BJ (cell line): ENCODE measurements at regions not wholly inside any gene's neighbourhood (a gene's known extent, or its start where the extent isn't known, plus 50 kb on each side); places are given as distances from the start of the nearest gene placed in this dataset.

Experiments used
- CTCF ChIA-PET: fragments of 350-600 bp; formaldehyde crosslinking; extraction: SDS; loops from one replicate; lab custom pipeline; 2021; ENCODE audit warnings: antibody characterized with exemption, inconsistent platforms; lab: Yijun Ruan, JAX
- POLR2A ChIA-PET: fragments of 300-600 bp; sonication (Branson Sonifier 250); formaldehyde crosslinking; extraction: SDS; loops from one replicate; lab custom pipeline; 2021; ENCODE audit warnings: antibody characterized with exemption; lab: Charles Lee
- DNase-seq: peaks from one replicate; pipeline ENCODE4 v3.0.0-alpha.2; 2011; ENCODE audit warnings: low read depth
- H3K27me3 ChIP-seq: 2 replicates; pipeline ENCODE4 v1.6.0; 2011; ENCODE audit warnings: low read length; ENCODE audit not compliant: control insufficient read depth, insufficient read depth
- H3K36me3 ChIP-seq: 2 replicates; pipeline ENCODE4 v1.5.1; 2011; ENCODE audit warnings: low read length; ENCODE audit not compliant: control insufficient read depth, insufficient read depth
- H3K4me3 ChIP-seq: 2 replicates; pipeline ENCODE4 v1.5.1; 2011; ENCODE audit warnings: low read depth, mild to moderate bottlenecking, control low read depth, low read length
- CTCF ChIP-seq: IDR thresholded peaks from 2 replicates; pipeline ENCODE4 v1.5.1; 2011; ENCODE audit warnings: low read depth, mild to moderate bottlenecking, control low read depth, inconsistent platforms, low read length, moderate library complexity; ENCODE audit not compliant: insufficient read depth

DNA sequence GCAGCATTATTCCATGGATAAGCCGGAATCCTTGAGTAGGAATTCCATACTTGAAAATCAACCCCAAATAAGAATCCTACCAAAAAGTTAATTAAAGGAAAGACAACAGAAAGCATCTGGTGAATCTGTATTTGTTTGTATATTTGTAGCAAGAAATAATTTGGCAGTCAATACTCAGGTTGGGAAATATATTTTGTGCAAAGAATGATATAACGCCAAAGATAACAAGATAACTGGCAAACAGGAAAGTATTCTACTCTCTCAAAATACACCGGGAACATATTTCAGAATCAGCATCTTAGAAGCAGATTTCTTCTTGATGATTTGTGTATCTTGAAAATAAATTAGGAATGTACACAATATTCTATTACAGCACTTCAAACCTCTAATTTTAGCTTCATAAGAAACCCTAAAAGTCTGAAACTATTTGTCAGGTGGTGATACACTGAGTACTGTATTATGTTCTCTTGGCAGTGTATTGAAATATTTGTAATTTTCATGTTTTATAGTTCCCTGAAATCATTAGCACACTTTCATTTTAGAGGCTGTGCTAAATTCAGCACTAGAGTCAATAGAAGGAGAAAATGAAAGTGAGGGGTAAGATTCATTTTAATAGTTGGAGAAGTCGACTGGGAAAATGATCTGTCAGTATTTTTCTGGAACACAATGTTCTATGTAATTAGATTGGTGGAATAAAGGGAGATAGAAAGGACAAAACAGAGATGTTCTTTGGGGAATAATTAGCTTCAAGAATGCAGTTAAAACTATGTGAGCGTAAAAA lies 879.7 kb upstream of the GJE1 start:
- no peak for DNase-seq
- POLR2A ChIA-PET, result no interaction called here

DNA sequence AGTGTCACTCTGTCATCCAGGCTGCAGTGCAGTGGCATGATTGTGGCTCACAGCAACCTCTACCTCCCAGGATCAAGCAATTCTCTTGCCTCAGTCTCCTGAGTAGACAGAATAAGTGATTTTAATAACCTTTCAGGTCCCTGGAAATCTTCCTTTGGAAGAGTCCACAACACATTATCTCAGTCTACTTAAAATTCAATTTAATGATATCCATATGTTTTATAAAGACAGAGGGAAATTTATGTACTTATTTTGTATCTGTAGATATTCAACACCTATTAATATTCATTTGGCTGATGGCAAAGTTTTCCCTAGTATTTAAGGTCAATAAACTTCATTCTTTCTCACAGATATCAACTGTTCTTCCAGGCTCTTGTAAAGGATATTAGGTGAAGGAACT lies 881.4 kb upstream of the GJE1 start:
- H3K4me3 ChIP-seq, result no peak overlapping the region
- DNase-seq, result no peak
- POLR2A ChIA-PET, result no interaction called here
- TF ChIP-seq CTCF, result no peak
- CTCF ChIA-PET, result no interaction called here
- H3K27me3 ChIP-seq, result no peaks in the 10 kb centered on the region
- no peaks in the 10 kb centered on the region for H3K36me3 ChIP-seq

More for the DNA sequence above, 879.7 kb upstream of the GJE1 start:
- CTCF ChIA-PET, result no interaction called here
- Histone ChIP-seq H3K27me3 (no peaks in the 10 kb centered on the region), H3K36me3 (no peaks in the 10 kb centered on the region), H3K4me3 (no peak overlapping the region)
- no peak for TF ChIP-seq CTCF

DNA sequence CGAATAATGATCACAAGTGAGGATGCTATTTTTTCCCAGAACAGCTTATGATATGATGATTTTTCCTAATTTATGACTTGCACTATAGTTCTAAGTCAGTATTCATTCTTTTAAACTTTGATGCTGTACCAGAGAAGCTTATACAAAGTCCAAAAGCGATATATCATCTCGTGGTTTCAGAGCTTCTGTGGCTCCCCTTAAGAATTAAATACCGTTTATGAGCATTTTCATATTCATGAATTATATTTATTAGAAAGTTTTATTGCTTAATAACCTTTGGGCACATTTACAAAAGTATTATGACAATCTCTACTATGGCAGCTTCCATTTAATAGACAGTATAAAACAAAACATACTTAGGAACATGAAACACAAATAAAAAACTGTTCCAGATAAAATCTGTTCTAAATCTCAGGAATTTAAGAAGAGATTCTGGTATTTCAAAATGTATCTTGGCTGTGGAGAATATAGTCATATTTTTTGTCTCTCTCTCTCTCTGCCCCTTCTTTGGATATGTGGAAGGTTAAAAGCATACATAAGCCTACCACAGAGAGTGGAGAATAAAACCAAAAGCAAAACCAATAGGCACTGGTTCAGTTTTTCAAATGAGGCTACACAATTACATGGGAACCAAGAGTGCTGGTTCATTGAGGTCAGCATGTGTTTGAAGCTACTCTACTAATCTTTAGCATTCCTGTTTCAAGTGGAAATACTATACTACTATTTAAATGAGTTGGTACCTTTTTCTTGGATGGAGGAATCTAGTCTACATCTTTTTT lies 884.5 kb upstream of the GJE1 start:
- H3K27me3 ChIP-seq, result no peaks in the 10 kb centered on the region
- H3K4me3 ChIP-seq, result no peak overlapping the region
- H3K36me3 ChIP-seq, result no peaks in the 10 kb centered on the region
- CTCF ChIA-PET, result interaction anchor here (0.7 kb wide), 1 partner anchor 27 kb away, joined by 3 read pairs; no protein-coding TSS in a partner anchor
- POLR2A ChIA-PET, result interaction anchor here (0.6 kb wide), 1 partner anchor 1650 kb away, joined by 3 read pairs; no protein-coding TSS in a partner anchor
- no peak for DNase-seq
- TF ChIP-seq CTCF, result no peak

DNA sequence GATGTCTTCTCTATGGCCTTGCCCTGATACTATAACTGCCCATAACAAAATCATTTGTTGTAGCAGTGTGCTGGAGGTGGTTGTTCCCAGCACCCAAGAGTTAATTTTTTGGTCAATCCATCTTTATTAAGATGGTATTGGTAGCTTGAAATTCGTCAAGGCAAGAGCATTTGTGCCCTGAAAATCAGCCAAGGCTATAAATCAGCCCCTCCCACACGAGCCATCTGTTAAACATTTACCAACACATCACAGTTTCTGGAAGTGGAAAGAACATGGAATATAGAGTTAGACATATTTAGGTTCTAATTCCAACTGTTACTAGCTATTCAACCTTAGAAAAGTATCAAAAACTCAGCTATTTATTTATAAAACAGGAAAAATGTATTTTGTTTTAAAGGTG lies 888.4 kb upstream of the GJE1 start:
- no peaks in the 10 kb centered on the region for H3K36me3 ChIP-seq
- no peak for DNase-seq
- ChIA-PET POLR2A (no interaction called here), CTCF (no interaction called here)
- no peak for TF ChIP-seq CTCF
- no peak overlapping the region for H3K4me3 ChIP-seq
- H3K27me3 ChIP-seq, result no peaks in the 10 kb centered on the region

GRCh38 chr6:141242957-141243356 lies 889.8 kb upstream of the GJE1 start:
- TF ChIP-seq CTCF, result no peak
- Histone ChIP-seq H3K36me3 (no peaks in the 10 kb centered on the region), H3K27me3 (no peaks in the 10 kb centered on the region), H3K4me3 (no peak overlapping the region)
- DNase-seq, result no peak
- ChIA-PET CTCF (no interaction called here), POLR2A (no interaction called here)
